ENCODE measurements at regions not wholly inside any gene's neighbourhood (a gene's known extent, or its start where the extent isn't known, plus 50 kb on each side); places are given as distances from the start of the nearest gene placed in this dataset.

DNA sequence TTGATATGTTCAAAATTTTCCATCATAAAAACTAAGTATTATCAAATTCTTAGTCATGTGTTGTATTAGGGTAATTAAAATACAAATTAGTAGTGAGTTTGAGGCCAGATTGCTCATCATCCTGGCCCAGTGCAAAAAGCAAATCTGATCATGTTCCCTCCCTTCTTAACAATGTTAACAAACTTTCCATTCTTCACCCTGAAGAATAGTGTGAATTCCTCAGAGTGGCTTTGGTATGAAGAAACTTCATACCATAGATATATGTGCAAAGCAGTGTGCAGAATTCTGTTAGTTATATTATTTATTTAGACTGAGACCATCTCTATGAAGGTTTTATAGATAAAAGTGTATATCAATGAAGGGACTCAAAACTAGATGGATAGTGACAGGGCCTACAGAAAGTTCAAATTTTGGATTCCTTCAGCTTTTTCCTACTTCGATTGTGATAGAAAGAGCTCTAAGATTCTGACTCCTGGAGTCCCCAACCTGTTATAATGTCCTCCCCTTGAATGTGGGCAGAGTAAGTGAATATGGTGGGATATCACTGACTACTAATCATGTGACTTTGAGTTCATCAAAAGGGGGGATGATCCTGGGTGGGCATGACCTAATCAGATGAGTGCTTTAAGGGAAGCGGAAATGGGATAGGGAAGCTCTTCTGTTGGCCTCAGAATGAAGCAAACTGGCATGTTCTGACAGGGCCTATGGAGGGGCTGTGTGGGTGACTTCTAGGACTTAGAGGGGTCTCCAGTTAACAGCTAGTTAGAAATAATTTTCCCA lies 271.4 kb downstream of the BTG1 start:
- TF ChIP-seq, protein P1, sequence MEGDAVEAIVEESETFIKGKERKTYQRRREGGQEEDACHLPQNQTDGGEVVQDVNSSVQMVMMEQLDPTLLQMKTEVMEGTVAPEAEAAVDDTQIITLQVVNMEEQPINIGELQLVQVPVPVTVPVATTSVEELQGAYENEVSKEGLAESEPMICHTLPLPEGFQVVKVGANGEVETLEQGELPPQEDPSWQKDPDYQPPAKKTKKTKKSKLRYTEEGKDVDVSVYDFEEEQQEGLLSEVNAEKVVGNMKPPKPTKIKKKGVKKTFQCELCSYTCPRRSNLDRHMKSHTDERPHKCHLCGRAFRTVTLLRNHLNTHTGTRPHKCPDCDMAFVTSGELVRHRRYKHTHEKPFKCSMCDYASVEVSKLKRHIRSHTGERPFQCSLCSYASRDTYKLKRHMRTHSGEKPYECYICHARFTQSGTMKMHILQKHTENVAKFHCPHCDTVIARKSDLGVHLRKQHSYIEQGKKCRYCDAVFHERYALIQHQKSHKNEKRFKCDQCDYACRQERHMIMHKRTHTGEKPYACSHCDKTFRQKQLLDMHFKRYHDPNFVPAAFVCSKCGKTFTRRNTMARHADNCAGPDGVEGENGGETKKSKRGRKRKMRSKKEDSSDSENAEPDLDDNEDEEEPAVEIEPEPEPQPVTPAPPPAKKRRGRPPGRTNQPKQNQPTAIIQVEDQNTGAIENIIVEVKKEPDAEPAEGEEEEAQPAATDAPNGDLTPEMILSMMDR (IDR thresholded peaks at IDR 0.05): no peak
- TF ChIP-seq POLR2A (IDR thresholded peaks at IDR 0.05) (no peak), EP300 (IDR thresholded peaks at IDR 0.05) (no peak), POLR2AphosphoS5 (IDR thresholded peaks at IDR 0.05) (no peak)
